LNCAP (cell line): ENCODE measurements at regions not wholly inside any gene's neighbourhood (a gene's known extent, or its start where the extent isn't known, plus 50 kb on each side); places are given as distances from the start of the nearest gene placed in this dataset.

ENCODE experiments used
- CTCF ChIP-seq: fragments of 450-650 bp; IDR thresholded peaks from 2 replicates; pipeline ENCODE4 v1.5.1; 2017; ENCODE audit warnings: mild to moderate bottlenecking

- no peak for TF ChIP-seq CTCF
Measured at GRCh38 chr5:67361932-67362729, 165.5 kb upstream of the CD180 start.

GRCh38 chr5:67360047-67360446, 163.4 kb upstream of the CD180 start:
- no peak for TF ChIP-seq CTCF

GRCh38 chr5:67358186-67358585, 161.6 kb upstream of the CD180 start:
- no peak for TF ChIP-seq CTCF

GRCh38 chr5:67355120-67355713, 158.6 kb upstream of the CD180 start:
- no peak for TF ChIP-seq CTCF

- no peak for TF ChIP-seq CTCF
Measured at GRCh38 chr5:67353500-67354450, 157.2 kb upstream of the CD180 start.

GRCh38 chr5:67350618-67351201, 154.1 kb upstream of the CD180 start:
- no peak for TF ChIP-seq CTCF

GRCh38 chr5:67350185-67350584, 153.6 kb upstream of the CD180 start:
- TF ChIP-seq CTCF = no peak
